H9 (cell line): ENCODE measurements at regions not wholly inside any gene's neighbourhood (a gene's known extent, or its start where the extent isn't known, plus 50 kb on each side); places are given as distances from the start of the nearest gene placed in this dataset.

Source experiments
- DNase-seq: peaks from one replicate; pipeline ENCODE4 v3.0.0-alpha.2; 2017
- H2AFZ ChIP-seq: one replicate; pipeline ENCODE4 v1.6.1; 2013; ENCODE audit warnings: mild to moderate bottlenecking, low read length, control low read depth, moderate library complexity
- H2AK5ac ChIP-seq: 2 replicates; pipeline ENCODE4 v1.6.1; 2013; ENCODE audit warnings: low read length, control low read depth, mixed read lengths; ENCODE audit not compliant: insufficient read length
- H2BK120ac ChIP-seq: one replicate; pipeline ENCODE4 v1.6.1; 2013; ENCODE audit warnings: low read depth, mild to moderate bottlenecking, low read length, control low read depth, inconsistent platforms; ENCODE audit not compliant: poor library complexity, severe bottlenecking
- H2BK12ac ChIP-seq: 2 replicates; pipeline ENCODE4 v1.6.1; 2013; ENCODE audit warnings: low read length, control low read depth, mixed read lengths, low read depth; ENCODE audit not compliant: insufficient read length
- H2BK15ac ChIP-seq: 2 replicates; pipeline ENCODE4 v1.6.1; 2013; ENCODE audit warnings: low read depth, low read length, control low read depth
- H2BK20ac ChIP-seq: one replicate; pipeline ENCODE4 v1.6.1; 2013; ENCODE audit warnings: low read depth, mild to moderate bottlenecking, low read length, control low read depth, inconsistent platforms; ENCODE audit not compliant: poor library complexity, severe bottlenecking
- H2BK5ac ChIP-seq: 2 replicates; pipeline ENCODE4 v1.6.1; 2013; ENCODE audit warnings: low read length, control low read depth, mixed read lengths; ENCODE audit not compliant: insufficient read length
- H3K14ac ChIP-seq: 2 replicates; pipeline ENCODE4 v1.6.1; 2013; ENCODE audit warnings: low read length, control low read depth; ENCODE audit not compliant: insufficient read depth
- H3K18ac ChIP-seq: 2 replicates; pipeline ENCODE4 v1.6.1; 2013; ENCODE audit warnings: low read depth, mild to moderate bottlenecking, mixed read lengths, low read length, control low read depth; ENCODE audit not compliant: insufficient read length
- H3K23ac ChIP-seq: 2 replicates; pipeline ENCODE4 v1.6.1; 2013; ENCODE audit warnings: low read length, control low read depth, mixed read lengths, low read depth; ENCODE audit not compliant: insufficient read length
- H3K23me2 ChIP-seq: 2 replicates; pipeline ENCODE4 v1.6.1; 2013; ENCODE audit warnings: low read depth, mild to moderate bottlenecking, mixed read lengths, low read length, control low read depth; ENCODE audit not compliant: insufficient read length, poor library complexity, severe bottlenecking
- H3K27ac ChIP-seq: 2 replicates; pipeline ENCODE4 v1.5.1; 2013; ENCODE audit warnings: low read length, control low read depth, mixed read lengths, low read depth; ENCODE audit not compliant: insufficient read length
- H3K27me3 ChIP-seq: 2 replicates; pipeline ENCODE4 v1.6.1; 2013; ENCODE audit warnings: low read length, control low read depth, inconsistent platforms; ENCODE audit not compliant: insufficient read depth
- H3K4ac ChIP-seq: 2 replicates; pipeline ENCODE4 v1.6.1; 2013; ENCODE audit warnings: low read depth, mild to moderate bottlenecking, control low read depth, inconsistent platforms, low read length, moderate library complexity
- H3K4me1 ChIP-seq: 2 replicates; pipeline ENCODE4 v1.6.1; 2013; ENCODE audit warnings: low read length, control low read depth, inconsistent platforms; ENCODE audit not compliant: insufficient read depth
- H3K4me2 ChIP-seq: 2 replicates; pipeline ENCODE4 v1.6.1; 2013; ENCODE audit warnings: low read length, control low read depth, mixed read lengths; ENCODE audit not compliant: insufficient read length, insufficient read depth
- H3K56ac ChIP-seq: 2 replicates; pipeline ENCODE4 v1.6.1; 2013; ENCODE audit warnings: low read depth, mild to moderate bottlenecking, mixed read lengths, low read length, control low read depth; ENCODE audit not compliant: insufficient read length
- H3K79me1 ChIP-seq: 2 replicates; pipeline ENCODE4 v1.6.1; 2013; ENCODE audit warnings: low read depth, mild to moderate bottlenecking, moderate library complexity, low read length, control low read depth, inconsistent platforms; ENCODE audit not compliant: insufficient read depth, poor library complexity, severe bottlenecking
- H3K79me2 ChIP-seq: 2 replicates; pipeline ENCODE4 v1.6.1; 2013; ENCODE audit warnings: low read length, control low read depth, inconsistent platforms; ENCODE audit not compliant: insufficient read depth
- H3K9ac ChIP-seq: 2 replicates; pipeline ENCODE4 v1.6.1; 2013; ENCODE audit warnings: low read length, control low read depth, mixed read lengths; ENCODE audit not compliant: insufficient read length; ENCODE audit errors: extremely low read depth
- H3K9me3 ChIP-seq: one replicate; pipeline ENCODE4 v1.6.1; 2013; ENCODE audit warnings: low read depth, low read length, inconsistent platforms; ENCODE audit not compliant: control insufficient read depth
- H3T11ph ChIP-seq: one replicate; pipeline ENCODE4 v1.6.1; 2013; ENCODE audit warnings: mild to moderate bottlenecking, low read length, control low read depth, inconsistent platforms
- H4K20me1 ChIP-seq: one replicate; pipeline ENCODE4 v1.6.1; 2013; ENCODE audit not compliant: control insufficient read depth, insufficient read length, insufficient read depth
- H4K5ac ChIP-seq: 2 replicates; pipeline ENCODE4 v1.6.1; 2013; ENCODE audit warnings: low read depth, mild to moderate bottlenecking, mixed read lengths, low read length, control low read depth; ENCODE audit not compliant: insufficient read length
- H4K8ac ChIP-seq: replicated peaks from 2 replicates; pipeline ENCODE4 v1.6.1; 2013; ENCODE audit warnings: low read length, control low read depth, mixed read lengths, low read depth; ENCODE audit not compliant: insufficient read length
- H4K91ac ChIP-seq: 2 replicates; pipeline ENCODE4 v1.6.1; 2013; ENCODE audit warnings: low read depth, mild to moderate bottlenecking, moderate library complexity, mixed read lengths, low read length, control low read depth; ENCODE audit not compliant: insufficient read length
- H3K27ac Mint-ChIP-seq, 3 experiments: 2 replicates in 2 of 3; 3 replicates in 1 of 3; pipeline ENCODE4 v1.8.0; 2020 to 2021; ENCODE audit warnings: mixed read lengths in 3 of 3, mild to moderate bottlenecking in 1 of 3, moderate library complexity in 1 of 3
- H3K27me3 Mint-ChIP-seq: 2 replicates; pipeline ENCODE4 v1.8.0; 2021; ENCODE audit warnings: low read depth, mild to moderate bottlenecking, moderate library complexity, mixed read lengths
- H3K36me3 Mint-ChIP-seq, 3 experiments: 2 replicates in 2 of 3; 3 replicates in 1 of 3; pipeline ENCODE4 v1.8.0; 2020 to 2021; ENCODE audit warnings: low read depth in 3 of 3, mixed read lengths in 3 of 3; ENCODE audit not compliant: insufficient read depth in 1 of 3
- H3K4me1 Mint-ChIP-seq, 2 experiments: 2 replicates each; pipeline ENCODE4 v1.8.0; 2020; ENCODE audit warnings: mixed read lengths in 2 of 2
- H3K4me3 Mint-ChIP-seq, 2 experiments: 2 replicates in 1 of 2; 3 replicates in 1 of 2; pipeline ENCODE4 v1.8.0; 2020 to 2021; ENCODE audit warnings: mild to moderate bottlenecking in 2 of 2, mixed read lengths in 2 of 2, moderate library complexity in 1 of 2
- H3K9me3 Mint-ChIP-seq, 2 experiments: 2 replicates in 1 of 2; 3 replicates in 1 of 2; pipeline ENCODE4 v1.8.0; 2020; ENCODE audit warnings: mild to moderate bottlenecking in 2 of 2, mixed read lengths in 2 of 2, moderate library complexity in 1 of 2
- WGBS: extraction: QIAGEN DNeasy Blood & Tissue Kit; methylation state at CpG from one replicate; pipeline ENCODE4 v1.1.7; 2013; ENCODE audit warnings: missing lambda C conversion rate, low lambda C conversion rate, mixed read lengths; ENCODE audit not compliant: insufficient read length; ENCODE audit errors: extremely low coverage; 5-methylcytosine and 5-hydroxymethylcytosine counted together
- TF ChIP-seq, protein P1 (sequence below): fragments of 200-600 bp; sonication (generic); conservative IDR thresholded peaks from 3 replicates; pipeline ENCODE4 v1.8.0; 2021; ENCODE audit warnings: antibody characterized with exemption, mild to moderate bottlenecking

DNA sequence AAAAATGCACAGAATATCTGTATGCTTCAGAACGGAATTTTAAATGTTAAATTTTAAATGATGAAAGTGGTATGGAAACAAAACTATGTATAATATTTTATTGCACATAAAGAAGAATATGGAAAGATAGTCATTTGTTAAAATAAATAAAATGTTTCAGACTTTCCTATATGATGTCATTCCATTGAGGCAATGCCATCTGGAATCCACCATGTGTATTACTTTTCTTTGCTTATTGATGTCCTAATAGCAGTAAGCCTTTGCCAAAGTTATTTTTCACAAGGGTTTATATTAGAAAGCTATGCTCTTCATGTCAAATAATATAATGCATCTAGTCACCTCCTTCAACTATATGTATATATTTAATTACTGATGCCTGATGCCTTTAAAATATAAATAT lies 601.6 kb upstream of the PKDCC start:
- Histone ChIP-seq H4K5ac (no peak overlapping the region), H3T11ph (no peak overlapping the region), H2BK5ac (no peak overlapping the region), H4K20me1 (no peaks in the 10 kb centered on the region), H3K4me2 (no peak overlapping the region), H4K8ac (no peak overlapping the region), H3K4ac (no peak overlapping the region), H3K9me3 (no peaks in the 10 kb centered on the region), H2AFZ (no peak overlapping the region), H2BK20ac (no peak overlapping the region), H3K9ac (no peak overlapping the region), H3K27ac (no peak overlapping the region), H3K27me3 (no peaks in the 10 kb centered on the region), H3K79me2 (no peaks in the 10 kb centered on the region), H3K79me1 (no peaks in the 10 kb centered on the region), H2BK12ac (no peak overlapping the region), H3K23ac (no peak overlapping the region), H2AK5ac (no peak overlapping the region), H3K56ac (no peak overlapping the region), H4K91ac (no peak overlapping the region), H3K4me1 (no peaks in the 10 kb centered on the region), H2BK120ac (no peak overlapping the region), H3K14ac (no peak overlapping the region), H2BK15ac (no peak overlapping the region), H3K18ac (no peak overlapping the region), H3K23me2 (no peaks in the 10 kb centered on the region)
- Mint-ChIP-seq H3K36me3 (no peaks in the 10 kb centered on the region), H3K27me3 (no peaks in the 10 kb centered on the region), H3K4me1 (no peaks in the 10 kb centered on the region), H3K27ac (no peak overlapping the region), H3K4me3 (no peak overlapping the region), H3K9me3 (no peaks in the 10 kb centered on the region)
- TF ChIP-seq, protein P1, sequence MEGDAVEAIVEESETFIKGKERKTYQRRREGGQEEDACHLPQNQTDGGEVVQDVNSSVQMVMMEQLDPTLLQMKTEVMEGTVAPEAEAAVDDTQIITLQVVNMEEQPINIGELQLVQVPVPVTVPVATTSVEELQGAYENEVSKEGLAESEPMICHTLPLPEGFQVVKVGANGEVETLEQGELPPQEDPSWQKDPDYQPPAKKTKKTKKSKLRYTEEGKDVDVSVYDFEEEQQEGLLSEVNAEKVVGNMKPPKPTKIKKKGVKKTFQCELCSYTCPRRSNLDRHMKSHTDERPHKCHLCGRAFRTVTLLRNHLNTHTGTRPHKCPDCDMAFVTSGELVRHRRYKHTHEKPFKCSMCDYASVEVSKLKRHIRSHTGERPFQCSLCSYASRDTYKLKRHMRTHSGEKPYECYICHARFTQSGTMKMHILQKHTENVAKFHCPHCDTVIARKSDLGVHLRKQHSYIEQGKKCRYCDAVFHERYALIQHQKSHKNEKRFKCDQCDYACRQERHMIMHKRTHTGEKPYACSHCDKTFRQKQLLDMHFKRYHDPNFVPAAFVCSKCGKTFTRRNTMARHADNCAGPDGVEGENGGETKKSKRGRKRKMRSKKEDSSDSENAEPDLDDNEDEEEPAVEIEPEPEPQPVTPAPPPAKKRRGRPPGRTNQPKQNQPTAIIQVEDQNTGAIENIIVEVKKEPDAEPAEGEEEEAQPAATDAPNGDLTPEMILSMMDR = no peak
- no peak for DNase-seq
- WGBS = no CpG with 5 or more reads among the region's 1 CpG
